ENCODE measurements at regions not wholly inside any gene's neighbourhood (a gene's known extent, or its start where the extent isn't known, plus 50 kb on each side); places are given as distances from the start of the nearest gene placed in this dataset.

- TF ChIP-seq NR1H2 (CRISPR knock-in tag; IDR thresholded peaks at IDR 0.05; ENCODE audit: borderline replicate concordance, low read depth) (no peak), EHMT2 (IDR thresholded peaks at IDR 0.05; ENCODE audit: borderline replicate concordance, low read depth, low read length) (no peak), KDM3A (CRISPR knock-in tag; IDR thresholded peaks at IDR 0.05; ENCODE audit: low read depth) (no peak), ZNF143 (CRISPR knock-in tag; IDR thresholded peaks at IDR 0.05) (no peak), TCF12 (IDR thresholded peaks at IDR 0.05) (no peak), TCF12 (CRISPR knock-in tag; IDR thresholded peaks at IDR 0.05) (no peak), SP2 (CRISPR knock-in tag; IDR thresholded peaks at IDR 0.05) (no peak)
- TF ChIP-seq, protein P1, sequence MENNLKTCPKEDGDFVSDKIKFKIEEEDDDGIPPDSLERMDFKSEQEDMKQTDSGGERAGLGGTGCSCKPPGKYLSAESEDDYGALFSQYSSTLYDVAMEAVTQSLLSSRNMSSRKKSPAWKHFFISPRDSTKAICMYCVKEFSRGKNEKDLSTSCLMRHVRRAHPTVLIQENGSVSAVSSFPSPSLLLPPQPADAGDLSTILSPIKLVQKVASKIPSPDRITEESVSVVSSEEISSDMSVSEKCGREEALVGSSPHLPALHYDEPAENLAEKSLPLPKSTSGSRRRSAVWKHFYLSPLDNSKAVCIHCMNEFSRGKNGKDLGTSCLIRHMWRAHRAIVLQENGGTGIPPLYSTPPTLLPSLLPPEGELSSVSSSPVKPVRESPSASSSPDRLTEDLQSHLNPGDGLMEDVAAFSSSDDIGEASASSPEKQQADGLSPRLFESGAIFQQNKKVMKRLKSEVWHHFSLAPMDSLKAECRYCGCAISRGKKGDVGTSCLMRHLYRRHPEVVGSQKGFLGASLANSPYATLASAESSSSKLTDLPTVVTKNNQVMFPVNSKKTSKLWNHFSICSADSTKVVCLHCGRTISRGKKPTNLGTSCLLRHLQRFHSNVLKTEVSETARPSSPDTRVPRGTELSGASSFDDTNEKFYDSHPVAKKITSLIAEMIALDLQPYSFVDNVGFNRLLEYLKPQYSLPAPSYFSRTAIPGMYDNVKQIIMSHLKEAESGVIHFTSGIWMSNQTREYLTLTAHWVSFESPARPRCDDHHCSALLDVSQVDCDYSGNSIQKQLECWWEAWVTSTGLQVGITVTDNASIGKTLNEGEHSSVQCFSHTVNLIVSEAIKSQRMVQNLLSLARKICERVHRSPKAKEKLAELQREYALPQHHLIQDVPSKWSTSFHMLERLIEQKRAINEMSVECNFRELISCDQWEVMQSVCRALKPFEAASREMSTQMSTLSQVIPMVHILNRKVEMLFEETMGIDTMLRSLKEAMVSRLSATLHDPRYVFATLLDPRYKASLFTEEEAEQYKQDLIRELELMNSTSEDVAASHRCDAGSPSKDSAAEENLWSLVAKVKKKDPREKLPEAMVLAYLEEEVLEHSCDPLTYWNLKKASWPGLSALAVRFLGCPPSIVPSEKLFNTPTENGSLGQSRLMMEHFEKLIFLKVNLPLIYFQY (CRISPR knock-in tag; IDR thresholded peaks at IDR 0.05; ENCODE audit: borderline replicate concordance), result no peak
Observed at GRCh38 chr20:40896814-40897700, 131.6 kb upstream of the TOP1 start.
